HepG2 (cell line): ENCODE measurements at regions not wholly inside any gene's neighbourhood (a gene's known extent, or its start where the extent isn't known, plus 50 kb on each side); places are given as distances from the start of the nearest gene placed in this dataset.

Source experiments
- POLR2A ChIP-seq, 2 experiments: IDR thresholded peaks; 2 replicates each; pipeline ENCODE4 v1.6.1; 2011; ENCODE audit warnings: low read depth in 2 of 2, low read length in 2 of 2, mild to moderate bottlenecking in 1 of 2, moderate library complexity in 1 of 2; ENCODE audit not compliant: insufficient read depth in 1 of 2
- SRF ChIP-seq: IDR thresholded peaks from 2 replicates; pipeline ENCODE4 v1.6.1; 2011; ENCODE audit warnings: mild to moderate bottlenecking, low read depth, low read length, moderate library complexity
- U2AF1 ChIP-seq: fragments of 200-400 bp; formaldehyde crosslinking; optimal IDR thresholded peaks from 2 replicates; pipeline ENCODE3; 2017; ENCODE audit warnings: mild to moderate bottlenecking, low read depth, low read length
- ZNF335 ChIP-seq: sonication (generic); formaldehyde crosslinking; IDR thresholded peaks from 2 replicates; pipeline ENCODE4 v1.4.0; 2020; ENCODE audit warnings: missing genetic modification reagents
- TF ChIP-seq, protein P1 (sequence below): IDR thresholded peaks from 2 replicates; pipeline ENCODE4 v1.6.1; 2016; ENCODE audit warnings: missing genetic modification reagents, missing compliant biosample characterization

DNA sequence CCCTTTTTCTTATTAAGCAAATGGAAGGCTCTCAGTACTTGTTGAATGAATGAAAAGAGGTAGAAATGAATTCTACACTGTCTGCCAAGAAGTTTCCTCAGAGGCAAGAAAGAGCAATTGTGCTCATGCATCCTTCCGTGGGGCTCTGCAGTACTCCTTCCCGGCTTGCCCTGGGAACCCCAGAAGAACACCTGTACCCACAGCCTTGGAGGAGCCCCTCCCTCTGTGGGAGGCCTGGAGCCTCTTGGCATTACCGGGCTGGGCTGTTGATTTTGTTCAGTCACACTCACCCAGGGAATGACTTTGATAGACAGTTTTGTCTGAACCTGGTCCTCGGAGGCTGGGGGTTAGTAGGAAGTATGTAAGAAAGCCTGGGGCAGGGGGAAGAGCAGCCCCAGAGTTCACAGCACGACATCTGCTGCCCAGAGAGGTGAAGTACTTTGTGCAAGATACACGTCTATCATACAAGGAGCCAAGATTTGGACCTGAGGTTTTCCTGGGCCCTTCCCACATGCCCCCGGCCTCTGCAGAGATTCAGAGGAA is 134.8 kb upstream of the GDF10 start:
- no peak for TF ChIP-seq ZNF335 (CRISPR knock-in tag)
- no peak for TF ChIP-seq SRF
- TF ChIP-seq POLR2A (IDR thresholded peaks at IDR 0.05; ENCODE audit: insufficient read depth in 1 of 2, low read depth in 2 of 2, low read length in 2 of 2), result no peak
- TF ChIP-seq, protein P1, sequence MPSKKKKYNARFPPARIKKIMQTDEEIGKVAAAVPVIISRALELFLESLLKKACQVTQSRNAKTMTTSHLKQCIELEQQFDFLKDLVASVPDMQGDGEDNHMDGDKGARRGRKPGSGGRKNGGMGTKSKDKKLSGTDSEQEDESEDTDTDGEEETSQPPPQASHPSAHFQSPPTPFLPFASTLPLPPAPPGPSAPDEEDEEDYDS (CRISPR knock-in tag), result no peak
- TF ChIP-seq U2AF1, result no peak
